ENCODE measurements at regions not wholly inside any gene's neighbourhood (a gene's known extent, or its start where the extent isn't known, plus 50 kb on each side); places are given as distances from the start of the nearest gene placed in this dataset.

DNA sequence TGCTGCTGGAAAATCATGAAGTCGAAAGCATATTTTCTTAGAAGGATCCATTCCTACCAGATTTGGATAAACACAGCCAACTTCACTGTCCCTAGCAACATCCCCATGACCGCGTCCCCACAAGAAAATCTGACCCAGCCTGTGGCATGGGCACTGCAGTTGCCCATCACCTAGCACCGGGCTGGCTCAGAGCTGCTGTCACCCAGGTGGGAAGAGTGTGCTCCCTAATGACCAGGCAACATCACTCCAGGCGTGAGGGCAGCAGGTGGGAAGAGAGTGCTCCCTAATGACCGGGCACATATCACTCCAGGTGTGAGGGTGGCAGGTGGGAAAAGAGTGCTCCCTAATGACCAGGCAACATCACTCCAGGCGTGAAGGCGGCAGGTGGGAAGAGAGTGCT lies 238.0 kb downstream of the TBXT start:
- TF ChIP-seq, protein P1, sequence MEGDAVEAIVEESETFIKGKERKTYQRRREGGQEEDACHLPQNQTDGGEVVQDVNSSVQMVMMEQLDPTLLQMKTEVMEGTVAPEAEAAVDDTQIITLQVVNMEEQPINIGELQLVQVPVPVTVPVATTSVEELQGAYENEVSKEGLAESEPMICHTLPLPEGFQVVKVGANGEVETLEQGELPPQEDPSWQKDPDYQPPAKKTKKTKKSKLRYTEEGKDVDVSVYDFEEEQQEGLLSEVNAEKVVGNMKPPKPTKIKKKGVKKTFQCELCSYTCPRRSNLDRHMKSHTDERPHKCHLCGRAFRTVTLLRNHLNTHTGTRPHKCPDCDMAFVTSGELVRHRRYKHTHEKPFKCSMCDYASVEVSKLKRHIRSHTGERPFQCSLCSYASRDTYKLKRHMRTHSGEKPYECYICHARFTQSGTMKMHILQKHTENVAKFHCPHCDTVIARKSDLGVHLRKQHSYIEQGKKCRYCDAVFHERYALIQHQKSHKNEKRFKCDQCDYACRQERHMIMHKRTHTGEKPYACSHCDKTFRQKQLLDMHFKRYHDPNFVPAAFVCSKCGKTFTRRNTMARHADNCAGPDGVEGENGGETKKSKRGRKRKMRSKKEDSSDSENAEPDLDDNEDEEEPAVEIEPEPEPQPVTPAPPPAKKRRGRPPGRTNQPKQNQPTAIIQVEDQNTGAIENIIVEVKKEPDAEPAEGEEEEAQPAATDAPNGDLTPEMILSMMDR (IDR thresholded peaks at IDR 0.05; ENCODE audit: low read length) = no peak
- TF ChIP-seq EZH2 (optimal IDR thresholded peaks at IDR 0.05; ENCODE audit: low read depth, low read length) = no peak

Data from MM.1S (cell line).